Neural cell (in vitro differentiated cells): ENCODE measurements at regions not wholly inside any gene's neighbourhood (a gene's known extent, or its start where the extent isn't known, plus 50 kb on each side); places are given as distances from the start of the nearest gene placed in this dataset.

ENCODE experiments used
- H2AFZ ChIP-seq: fragments of 200-600, 300-800 bp; sonication (generic), shearing (Covaris generic); 2 replicates; pipeline ENCODE4 v1.6.0; 2014; ENCODE audit warnings: low read depth, mild to moderate bottlenecking, antibody characterized with exemption, low read length, moderate library complexity
- H3F3A ChIP-seq: fragments of 200-600 bp; shearing (Covaris generic); 2 replicates; pipeline ENCODE4 v1.6.1; 2016; ENCODE audit warnings: mild to moderate bottlenecking, moderate library complexity, mixed read lengths, antibody characterized with exemption, low read length; ENCODE audit not compliant: insufficient read depth, poor library complexity, severe bottlenecking
- H3K27ac ChIP-seq: fragments of 200-600, 300-800 bp; sonication (generic), shearing (Covaris generic); 2 replicates; pipeline ENCODE4 v1.5.1; 2014; ENCODE audit warnings: mild to moderate bottlenecking, low read length, moderate library complexity
- H3K27me3 ChIP-seq: fragments of 300-800, 200-600 bp; sonication (generic), shearing (Covaris generic); 2 replicates; pipeline ENCODE4 v1.6.0; 2014; ENCODE audit warnings: mild to moderate bottlenecking, low read depth, low read length, moderate library complexity; ENCODE audit not compliant: insufficient read depth
- H3K36me3 ChIP-seq: fragments of 300-800, 200-600 bp; sonication (generic), shearing (Covaris generic); 2 replicates; pipeline ENCODE4 v1.5.1; 2014; ENCODE audit warnings: mild to moderate bottlenecking, antibody characterized with exemption, low read length, moderate library complexity; ENCODE audit not compliant: insufficient read depth
- H3K4me2 ChIP-seq: fragments of 300-800, 200-600 bp; sonication (generic), shearing (Covaris generic); 2 replicates; pipeline ENCODE4 v1.6.0; 2014; ENCODE audit warnings: mild to moderate bottlenecking, low read length
- H3K4me3 ChIP-seq: fragments of 300-800, 200-600 bp; sonication (generic), shearing (Covaris generic); 2 replicates; pipeline ENCODE4 v1.5.1; 2014; ENCODE audit warnings: mild to moderate bottlenecking, low read length, moderate library complexity
- H3K79me2 ChIP-seq: fragments of 200-600 bp; shearing (Covaris generic); replicated peaks from 2 replicates; pipeline ENCODE4 v1.6.0; 2014; ENCODE audit warnings: mild to moderate bottlenecking, low read length, moderate library complexity; ENCODE audit not compliant: insufficient read depth
- H3K9ac ChIP-seq: fragments of 300-800, 200-600 bp; sonication (generic), shearing (Covaris generic); 2 replicates; pipeline ENCODE4 v1.6.1; 2016; ENCODE audit warnings: mild to moderate bottlenecking, low read length, mixed read lengths
- H3K9me2 ChIP-seq: fragments of 200-600 bp; shearing (Covaris generic); 2 replicates; pipeline ENCODE4 v1.6.1; 2016; ENCODE audit warnings: mild to moderate bottlenecking, low read length, mixed read lengths; ENCODE audit not compliant: insufficient read depth
- H3K9me3 ChIP-seq: fragments of 200-600, 300-800 bp; sonication (generic), shearing (Covaris generic); 2 replicates; pipeline ENCODE4 v1.6.1; 2016; ENCODE audit warnings: mild to moderate bottlenecking, mixed run types, low read length, moderate library complexity, mixed read lengths
- H4K20me1 ChIP-seq: fragments of 200-600 bp; shearing (Covaris generic); 2 replicates; pipeline ENCODE4 v1.6.1; 2016; ENCODE audit warnings: mild to moderate bottlenecking, mixed run types; ENCODE audit not compliant: insufficient read depth
- CTCF ChIP-seq: fragments of 450-650 bp; IDR thresholded peaks from 2 replicates; pipeline ENCODE4 v1.5.1; 2014; ENCODE audit warnings: antibody characterized with exemption, mild to moderate bottlenecking, moderate library complexity; ENCODE audit not compliant: poor library complexity, severe bottlenecking
- EP300 ChIP-seq: fragments of 450-650 bp; conservative IDR thresholded peaks from 2 replicates; pipeline ENCODE4 v1.6.1; 2014; ENCODE audit warnings: antibody characterized with exemption, mild to moderate bottlenecking, moderate library complexity; ENCODE audit not compliant: poor library complexity, severe bottlenecking
- EZH2 ChIP-seq: fragments of 200-600, 300-800 bp; shearing (Covaris generic), sonication (generic); IDR thresholded peaks from 2 replicates; pipeline ENCODE4 v1.6.1; 2014; ENCODE audit warnings: antibody characterized with exemption, low read length, borderline replicate concordance, mild to moderate bottlenecking; ENCODE audit not compliant: insufficient read depth, poor library complexity, severe bottlenecking
- MXI1 ChIP-seq: fragments of 450-650 bp; conservative IDR thresholded peaks from 2 replicates; pipeline ENCODE4 v1.6.1; 2014; ENCODE audit warnings: antibody characterized with exemption, mild to moderate bottlenecking; ENCODE audit not compliant: poor library complexity, severe bottlenecking
- POLR2AphosphoS5 ChIP-seq: IDR thresholded peaks from 2 replicates; pipeline ENCODE4 v1.6.1; 2012
- RAD21 ChIP-seq: fragments of 450-650 bp; conservative IDR thresholded peaks from 2 replicates; pipeline ENCODE4 v1.6.1; 2014; ENCODE audit warnings: antibody characterized with exemption, mild to moderate bottlenecking, moderate library complexity
- REST ChIP-seq: IDR thresholded peaks from 2 replicates; pipeline ENCODE4 v1.6.1; 2012; ENCODE audit warnings: borderline replicate concordance
- SMC3 ChIP-seq: fragments of 450-650 bp; conservative IDR thresholded peaks from 2 replicates; pipeline ENCODE4 v1.6.1; 2014; ENCODE audit warnings: antibody characterized with exemption, mild to moderate bottlenecking, moderate library complexity; ENCODE audit not compliant: poor library complexity
- TAF1 ChIP-seq: IDR thresholded peaks from 2 replicates; pipeline ENCODE4 v1.6.1; 2012; ENCODE audit warnings: low read depth

DNA sequence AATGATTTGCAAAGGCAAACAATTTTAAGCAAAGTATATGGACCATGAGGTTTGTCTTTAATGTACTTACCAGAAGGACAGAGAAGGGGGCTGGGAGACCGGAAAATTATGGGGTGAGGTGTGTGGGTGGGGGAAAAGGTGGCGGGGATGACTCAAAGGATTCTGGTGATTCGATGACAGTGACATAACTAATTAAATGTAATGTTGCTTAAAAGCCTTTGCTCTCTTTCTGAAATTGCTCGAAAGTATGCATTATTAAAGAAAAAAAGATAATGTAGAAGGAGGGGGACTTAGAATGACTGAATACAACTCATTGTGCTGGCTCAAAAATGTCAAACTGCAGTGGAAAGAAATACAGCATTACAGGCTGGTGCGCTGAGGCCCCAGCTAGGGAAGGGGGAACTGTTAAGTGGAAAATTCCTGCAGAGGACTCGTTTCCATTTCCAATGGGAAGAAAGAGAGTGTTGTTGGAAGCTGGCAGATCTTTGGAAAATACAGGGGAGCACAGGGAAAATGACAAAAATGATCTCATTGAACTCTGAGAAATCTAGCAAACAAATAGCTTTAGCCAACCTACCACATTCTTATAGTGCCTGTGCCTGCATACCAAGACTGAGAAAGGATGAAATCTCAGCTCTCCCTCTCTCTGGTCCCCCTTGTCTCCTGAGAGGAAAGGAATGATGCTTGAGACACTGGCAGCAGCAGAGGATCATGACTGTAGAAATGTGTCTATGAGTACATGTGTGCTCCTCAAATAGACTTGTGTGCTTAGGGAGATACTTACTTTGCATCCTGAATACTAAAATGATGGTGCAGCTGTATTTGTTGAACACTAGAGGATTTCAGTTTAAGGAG lies 632.4 kb downstream of the NYAP2 start:
- H3K4me2 ChIP-seq: peak overlapping the region; percentile 65
- no peaks in the 10 kb centered on the region for H4K20me1 ChIP-seq
- TF ChIP-seq TAF1 (no peak), CTCF (peak; percentile 30), MXI1 (no peak), SMC3 (no peak), REST (peak; percentile 99), POLR2AphosphoS5 (peak; percentile 7)
- no peaks in the 10 kb centered on the region for H3K9me2 ChIP-seq
- peak overlapping the region; percentile 70 for H3K4me3 ChIP-seq
- no peaks in the 10 kb centered on the region for H3K9me3 ChIP-seq
- peak overlapping the region; percentile 79 for H3K9ac ChIP-seq
- H3K36me3 ChIP-seq: no peaks in the 10 kb centered on the region
- peaks cover 4% of the 10 kb centered on the region for H3K27me3 ChIP-seq
- peaks cover 4% of the 10 kb centered on the region for H3F3A ChIP-seq
- no peaks in the 10 kb centered on the region for H3K79me2 ChIP-seq
- H3K27ac ChIP-seq: peak overlapping the region; percentile 86
- peak overlapping the region; percentile 65 for H2AFZ ChIP-seq

- peak overlapping the region; percentile 65 for H2AFZ ChIP-seq
- H3K9me2 ChIP-seq: no peaks in the 10 kb centered on the region
- peak overlapping the region; percentile 86 for H3K27ac ChIP-seq
- H3K9ac ChIP-seq: peak overlapping the region; percentile 79
- H3K79me2 ChIP-seq: no peaks in the 10 kb centered on the region
- peak overlapping the region; percentile 65 for H3K4me2 ChIP-seq
- H4K20me1 ChIP-seq: no peaks in the 10 kb centered on the region
- H3K9me3 ChIP-seq: no peaks in the 10 kb centered on the region
- peak overlapping the region; percentile 70 for H3K4me3 ChIP-seq
- TF ChIP-seq EP300: peak; percentile 43
- peak; percentile 93 for TF ChIP-seq TAF1
- no peak for TF ChIP-seq EZH2
- TF ChIP-seq RAD21: peak; percentile 55
- peak; percentile 93 for TF ChIP-seq REST
- TF ChIP-seq POLR2AphosphoS5: peak; percentile 72
- TF ChIP-seq CTCF: no peak
- peak; percentile 39 for TF ChIP-seq MXI1
- TF ChIP-seq SMC3: peak; percentile 54
- peaks cover 4% of the 10 kb centered on the region for H3F3A ChIP-seq
- H3K36me3 ChIP-seq: no peaks in the 10 kb centered on the region
- H3K27me3 ChIP-seq: peaks cover 4% of the 10 kb centered on the region
Observed at GRCh38 chr2:226030788-226031646, 631.5 kb downstream of the NYAP2 start.
